RWPE1 (cell line): ENCODE measurements at regions not wholly inside any gene's neighbourhood (a gene's known extent, or its start where the extent isn't known, plus 50 kb on each side); places are given as distances from the start of the nearest gene placed in this dataset.

ENCODE experiments used
- CTCF ChIA-PET: fragments of 350-600 bp; sonication (Branson Sonifier 250); formaldehyde crosslinking; extraction: SDS; loops from one replicate; lab custom pipeline; 2021; lab: Yijun Ruan, JAX
- POLR2A ChIA-PET: fragments of 400-600 bp; formaldehyde crosslinking; extraction: SDS; loops from one replicate; lab custom pipeline; 2020; ENCODE audit warnings: antibody characterized with exemption; ENCODE audit not compliant: low non-redundant PET; lab: Yijun Ruan, JAX
- DNase-seq: peaks from one replicate; pipeline ENCODE4 v3.0.0; 2012; ENCODE audit warnings: low spot score
- H3K27ac ChIP-seq: fragments of 450-650 bp; 2 replicates; pipeline ENCODE4 v1.5.1; 2017
- CTCF ChIP-seq: fragments of 450-650 bp; conservative IDR thresholded peaks from 2 replicates; pipeline ENCODE4 v1.5.1; 2017; ENCODE audit warnings: low read depth, mild to moderate bottlenecking

GRCh38 chrX:19194285-19195242 lies 72.3 kb upstream of the ADGRG2 start:
- CTCF ChIA-PET = no interaction called here
- TF ChIP-seq CTCF = no peak
- H3K27ac ChIP-seq = no peak overlapping the region
- POLR2A ChIA-PET = no interaction called here
- no peak for DNase-seq

DNA sequence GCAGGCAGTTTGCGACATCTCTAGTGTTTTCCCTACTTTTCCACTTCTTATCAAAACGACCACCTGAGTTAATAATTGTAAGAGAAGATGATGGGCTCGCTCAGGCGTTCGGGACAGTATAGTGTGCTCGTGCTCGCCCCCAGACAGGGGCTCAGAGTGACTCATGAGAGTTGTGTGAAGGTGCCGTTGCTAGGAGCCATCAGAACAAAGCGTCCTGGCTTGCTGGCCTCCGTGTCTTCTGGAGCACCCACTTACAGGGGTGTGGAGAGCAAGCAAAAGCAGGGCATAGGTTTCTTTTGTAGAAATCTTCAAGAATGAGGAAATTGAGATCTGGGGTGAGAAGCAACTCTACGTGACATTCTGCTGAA lies 73.0 kb upstream of the ADGRG2 start:
- no peak overlapping the region for H3K27ac ChIP-seq
- no peak for DNase-seq
- POLR2A ChIA-PET = no interaction called here
- CTCF ChIA-PET = no interaction called here
- no peak for TF ChIP-seq CTCF

GRCh38 chrX:19198473-19198872 lies 76.2 kb upstream of the ADGRG2 start:
- POLR2A ChIA-PET = no interaction called here
- CTCF ChIA-PET = no interaction called here
- no peak for DNase-seq
- H3K27ac ChIP-seq = no peak overlapping the region
- no peak for TF ChIP-seq CTCF

DNA sequence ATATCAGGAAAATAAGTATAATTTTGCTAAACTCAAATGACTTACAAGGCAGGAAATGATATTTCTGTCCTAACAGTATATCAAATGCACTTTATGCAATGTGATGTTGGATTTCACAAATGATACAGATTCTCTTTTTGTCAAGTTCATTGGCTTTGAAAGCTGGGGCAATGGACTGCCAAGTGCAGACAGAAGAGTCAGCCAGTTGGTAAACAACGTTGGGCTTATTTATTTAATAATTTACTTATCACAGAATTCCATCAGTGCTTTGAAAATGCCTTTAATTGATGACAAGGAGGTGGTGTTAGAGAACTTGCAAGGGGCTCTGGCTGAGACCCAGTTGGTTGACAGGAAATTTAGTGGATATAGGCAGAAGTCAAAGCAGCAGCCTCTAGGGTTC lies 79.9 kb upstream of the ADGRG2 start:
- no peak overlapping the region for H3K27ac ChIP-seq
- CTCF ChIA-PET = no interaction called here
- no peak for DNase-seq

DNA sequence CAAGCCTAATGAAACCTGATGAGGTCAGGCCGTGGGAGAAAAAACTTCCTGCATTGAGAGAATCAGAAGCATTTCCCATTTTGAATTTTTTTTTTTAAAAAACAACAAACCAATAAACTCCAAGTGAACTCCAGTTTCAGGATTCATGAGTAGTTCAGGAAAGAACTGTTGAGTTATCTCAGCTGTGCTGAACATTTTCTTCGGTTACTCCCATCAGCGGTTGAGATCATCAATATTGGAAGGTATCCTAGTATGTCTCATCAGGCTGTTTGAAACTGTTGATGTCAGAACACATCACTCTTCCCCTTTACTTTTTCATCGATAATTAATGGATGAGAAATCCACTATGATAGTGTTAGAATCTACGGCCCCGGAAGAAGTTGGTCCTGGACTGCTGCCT lies 82.4 kb upstream of the ADGRG2 start:
- POLR2A ChIA-PET = no interaction called here
- CTCF ChIA-PET = no interaction called here
- no peak overlapping the region for H3K27ac ChIP-seq
- TF ChIP-seq CTCF = no peak
- no peak for DNase-seq

More for the DNA sequence above, 79.9 kb upstream of the ADGRG2 start:
- TF ChIP-seq CTCF = no peak
- POLR2A ChIA-PET = no interaction called here

- ChIA-PET POLR2A (no interaction called here), CTCF (no interaction called here)
- H3K27ac ChIP-seq = no peak overlapping the region
- no peak for DNase-seq
- no peak for TF ChIP-seq CTCF
Observed at GRCh38 chrX:19212037-19212436, 89.8 kb upstream of the ADGRG2 start.
